HG02840 (cell line): ENCODE measurements at regions not wholly inside any gene's neighbourhood (a gene's known extent, or its start where the extent isn't known, plus 50 kb on each side); places are given as distances from the start of the nearest gene placed in this dataset.
"Not testable (repeated sequence)": the region's sequence is repeated elsewhere in the genome, so short reads cannot be mapped to it uniquely, and the experiment has no call there.

Experiments
- ATAC-seq: cut with Tn5 transposase; IDR thresholded peaks from one replicate; pipeline ENCODE4 v1.9.1; 2021; ENCODE audit warnings: mild to moderate bottlenecking, moderate library complexity, moderate number of reproducible peaks; ENCODE audit not compliant: unreplicated experiment, low FRiP score

DNA sequence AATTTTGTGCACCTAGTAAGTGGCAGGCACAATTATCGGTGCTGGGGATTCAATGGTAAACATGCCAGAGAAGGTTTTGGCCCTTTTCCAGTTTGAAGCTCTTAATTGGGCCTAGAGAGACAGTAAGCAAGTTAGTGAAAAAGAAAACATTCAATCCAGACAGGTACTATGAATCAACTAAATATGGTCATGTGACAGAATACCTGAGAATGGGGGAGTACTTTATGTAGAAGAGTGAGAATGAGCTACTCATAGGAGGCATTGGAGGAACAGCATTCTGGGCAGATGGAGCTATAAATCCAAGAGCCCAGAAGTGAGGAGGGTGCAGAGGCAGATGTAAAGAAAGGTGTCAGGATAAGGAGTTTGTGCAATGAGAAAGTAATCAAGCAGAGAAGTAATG is 1017.9 kb downstream of the ADGRL2 start:
- no peak for ATAC-seq

DNA sequence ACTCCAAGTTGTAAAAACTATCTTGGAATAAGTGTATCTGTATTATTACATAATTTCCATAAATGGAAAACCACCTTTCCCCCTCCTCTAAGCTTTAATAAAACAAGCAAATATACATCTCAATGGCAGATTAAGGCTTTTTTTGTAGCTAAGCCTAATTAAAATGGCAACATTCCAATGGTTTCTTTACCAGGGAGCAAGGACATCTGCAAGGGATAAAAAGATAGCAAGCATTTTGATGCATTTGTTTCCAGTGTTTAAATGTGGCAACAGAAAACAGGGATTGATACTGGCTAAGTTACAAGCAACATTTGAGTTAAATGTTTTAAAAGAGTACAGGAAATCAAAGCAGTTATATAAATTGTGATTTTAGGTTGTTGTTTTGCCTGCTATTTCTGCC is 1012.7 kb downstream of the ADGRL2 start:
- no peak for ATAC-seq

DNA sequence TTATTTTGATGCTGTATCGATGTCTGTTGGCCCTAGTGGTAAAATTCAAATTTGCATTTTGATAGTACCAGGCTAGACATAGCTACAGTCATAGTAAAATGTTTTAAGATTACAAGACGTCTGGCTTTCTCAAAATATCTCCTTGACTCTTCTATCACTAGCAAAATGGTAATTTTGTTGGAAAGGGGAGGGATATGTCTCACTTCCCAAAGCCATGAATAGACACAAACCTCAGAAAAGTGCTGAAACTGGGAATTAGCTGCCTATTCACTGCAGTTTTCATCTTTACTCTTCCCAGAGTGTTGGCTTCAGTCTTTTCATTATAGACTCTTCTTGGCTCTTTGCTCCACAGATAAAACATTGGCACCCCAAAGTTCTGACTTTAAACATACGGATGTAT is 1009.9 kb downstream of the ADGRL2 start:
- no peak for ATAC-seq

DNA sequence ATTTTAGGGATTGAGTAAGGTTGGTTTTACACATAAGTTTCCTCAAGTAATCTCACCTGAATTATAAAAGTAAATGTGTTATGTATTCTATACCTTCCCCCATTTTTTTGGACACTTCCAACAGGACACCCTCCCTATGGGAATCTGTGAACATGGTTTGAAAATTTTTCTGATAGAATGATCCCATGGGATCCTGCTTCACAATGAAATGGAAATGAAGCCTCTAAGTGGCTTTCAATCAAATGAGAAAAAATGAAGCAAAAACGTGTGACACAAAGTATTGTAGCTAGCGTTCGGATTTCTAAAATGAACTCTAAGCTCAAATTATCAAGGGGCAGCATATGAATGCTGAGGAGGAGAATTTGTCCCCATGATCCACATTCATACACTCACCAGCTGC is 1006.8 kb downstream of the ADGRL2 start:
- no peak for ATAC-seq

DNA sequence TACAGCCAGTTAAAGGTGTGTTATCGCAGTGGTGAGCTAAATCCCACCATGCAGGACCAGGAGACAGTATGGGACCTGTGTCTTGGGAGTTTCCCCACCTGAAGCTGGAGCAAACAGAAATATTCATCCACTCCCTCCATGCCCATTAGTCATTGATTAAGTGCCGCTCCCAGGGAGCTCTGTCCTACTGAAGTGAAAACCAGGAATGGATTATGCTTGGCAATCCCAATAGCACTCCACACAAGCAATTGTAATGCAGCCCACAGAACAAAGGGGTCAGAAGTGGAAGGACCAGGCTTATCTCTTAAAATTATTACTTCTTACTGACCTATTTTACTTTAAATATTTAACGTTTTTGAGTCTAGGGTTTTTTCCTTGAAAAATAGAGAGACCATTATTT is 1005.4 kb downstream of the ADGRL2 start:
- no peak for ATAC-seq

DNA sequence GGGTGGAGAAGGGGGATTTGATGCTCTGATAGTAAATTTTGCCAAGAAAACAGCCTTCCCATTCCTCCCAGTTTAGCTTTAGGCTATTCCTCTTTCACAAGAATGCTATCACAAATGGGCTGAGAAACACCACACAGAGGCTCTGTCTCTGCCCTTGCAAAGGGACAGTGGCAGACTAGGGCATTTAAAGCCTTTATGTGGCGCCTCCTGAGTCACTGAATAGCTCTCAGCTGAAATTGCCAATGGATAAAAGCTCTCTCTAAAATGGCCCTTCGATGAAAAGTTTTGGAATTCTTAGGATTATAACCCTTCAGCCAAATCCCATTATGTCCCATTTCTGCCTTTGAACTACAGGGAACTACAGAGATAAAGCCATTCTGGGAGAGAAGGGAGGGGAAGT is 1000.4 kb downstream of the ADGRL2 start:
- no peak for ATAC-seq

DNA sequence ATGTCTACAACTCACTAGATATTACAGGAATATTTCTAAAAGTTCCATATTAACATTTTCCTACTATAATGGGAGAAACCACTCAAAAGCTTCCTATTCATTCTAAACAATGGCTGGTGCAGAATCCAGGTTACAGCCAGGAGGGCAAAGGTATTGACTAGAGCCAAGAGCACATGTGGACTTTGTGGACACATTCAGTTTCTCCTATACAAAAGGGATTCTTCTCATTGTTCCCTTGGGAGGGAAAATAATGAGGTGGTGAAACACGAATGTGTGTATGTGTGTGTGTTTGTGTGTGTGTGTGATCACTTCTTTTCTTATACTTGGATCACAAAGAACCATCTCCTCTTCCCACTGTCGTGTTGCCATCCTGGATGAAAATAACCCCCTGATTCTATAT is 1000.0 kb downstream of the ADGRL2 start:
- no peak for ATAC-seq

DNA sequence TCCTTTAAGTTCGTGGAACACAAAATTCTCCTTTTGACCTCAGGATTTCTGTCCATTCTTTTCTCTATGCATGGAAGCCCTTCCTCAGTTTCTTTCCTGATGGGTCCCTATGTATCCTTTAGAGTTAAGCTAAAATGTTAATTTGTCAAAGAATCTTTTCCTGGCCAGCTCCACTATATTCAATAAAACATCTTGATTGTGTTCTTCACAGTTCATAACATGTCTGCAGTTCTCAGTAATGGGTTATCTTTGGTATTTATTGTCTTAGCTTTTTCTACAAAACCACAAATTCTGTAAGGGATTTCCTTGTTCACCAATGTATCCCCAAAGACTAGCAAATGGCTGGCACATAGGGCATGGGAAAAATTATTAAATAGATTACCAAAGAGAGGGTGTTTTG is 998.5 kb downstream of the ADGRL2 start:
- no peak for ATAC-seq

DNA sequence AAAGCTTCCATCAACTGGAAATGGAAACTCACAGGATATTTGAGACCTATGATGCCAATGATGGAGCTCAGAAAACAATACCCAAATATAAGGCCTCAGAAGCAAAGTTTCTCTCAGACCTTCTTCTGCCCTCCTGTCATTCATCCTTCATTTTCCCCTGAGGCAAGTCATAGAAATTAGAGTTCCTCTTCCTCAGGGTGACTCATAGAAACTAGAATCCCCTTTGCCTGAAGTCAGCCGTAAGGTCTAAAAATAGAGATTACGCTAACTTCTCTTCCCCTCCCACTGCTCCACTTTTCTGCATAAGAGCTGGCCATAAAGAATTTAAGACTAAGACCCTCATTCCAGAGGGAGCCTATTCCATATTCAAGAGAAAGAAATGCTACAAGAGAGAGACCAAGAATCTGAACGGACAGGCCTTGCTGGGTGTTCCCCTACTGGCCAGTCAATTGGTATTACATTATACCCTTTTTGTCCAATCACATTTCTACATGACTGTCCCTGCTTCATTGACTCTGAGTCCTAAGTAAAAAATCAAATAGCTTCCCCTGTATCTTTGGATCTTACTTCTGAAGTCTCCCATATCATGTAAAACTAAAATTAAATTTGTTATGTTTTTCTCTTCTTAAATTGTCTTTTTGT is 994.9 kb downstream of the ADGRL2 start:
- ATAC-seq = no peak

DNA sequence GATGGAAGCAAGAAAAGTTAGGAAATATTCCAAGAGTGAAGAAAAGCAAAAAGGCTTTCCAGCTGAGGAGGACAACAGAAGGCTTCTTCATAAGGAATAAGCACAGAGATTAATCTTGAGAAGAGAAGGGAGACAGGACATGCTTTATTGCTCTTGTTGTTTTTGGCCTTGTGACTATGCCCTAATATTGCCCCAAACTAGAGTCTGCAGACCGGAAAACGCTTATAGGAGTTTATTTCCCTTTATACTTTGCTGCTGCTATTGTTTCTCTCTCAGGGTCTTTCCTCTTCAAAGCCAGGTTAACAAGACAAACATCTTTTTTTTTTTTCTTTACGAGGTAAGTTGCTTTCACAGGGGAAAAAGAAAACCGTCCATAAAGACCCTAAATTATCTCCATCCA is 991.4 kb downstream of the ADGRL2 start:
- ATAC-seq = no peak

DNA sequence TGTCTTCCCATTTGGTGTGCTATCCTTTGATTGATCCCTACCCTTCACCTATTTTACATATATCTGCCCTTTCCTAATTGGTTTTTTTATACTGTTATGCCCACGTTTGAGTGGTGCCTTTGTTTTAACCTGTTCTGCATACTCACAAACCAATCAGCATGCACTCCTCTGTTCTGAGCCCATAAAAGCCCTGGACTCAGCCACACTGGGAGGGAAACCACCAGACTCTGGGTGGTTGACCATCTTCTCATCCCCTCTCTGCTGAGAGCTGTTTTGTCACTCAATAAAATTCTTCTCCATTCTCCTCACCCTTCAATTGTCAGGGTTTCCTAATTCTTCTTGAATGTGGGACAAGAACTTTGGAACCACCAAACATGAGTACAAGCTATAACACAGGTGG is 989.8 kb downstream of the ADGRL2 start:
- ATAC-seq = no peak

DNA sequence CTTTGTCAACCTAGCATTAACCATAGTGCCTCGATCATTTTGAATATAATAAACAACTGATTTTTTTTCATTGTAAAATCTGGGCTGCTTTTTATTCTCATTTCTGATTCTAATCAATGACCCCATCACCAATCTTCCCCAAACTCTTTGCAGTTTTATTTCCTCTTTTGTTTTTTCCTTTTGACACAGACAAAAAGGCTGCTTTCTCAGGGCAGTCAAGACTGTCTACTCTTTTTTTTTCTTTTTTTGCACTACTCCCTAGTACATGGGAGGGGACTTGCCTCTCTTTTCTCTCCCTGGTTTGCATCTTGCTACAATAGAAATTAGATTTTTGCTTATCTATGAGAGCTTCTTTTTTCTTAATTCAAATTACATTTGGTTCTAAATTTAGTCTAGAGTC is 987.9 kb downstream of the ADGRL2 start:
- no peak for ATAC-seq

DNA sequence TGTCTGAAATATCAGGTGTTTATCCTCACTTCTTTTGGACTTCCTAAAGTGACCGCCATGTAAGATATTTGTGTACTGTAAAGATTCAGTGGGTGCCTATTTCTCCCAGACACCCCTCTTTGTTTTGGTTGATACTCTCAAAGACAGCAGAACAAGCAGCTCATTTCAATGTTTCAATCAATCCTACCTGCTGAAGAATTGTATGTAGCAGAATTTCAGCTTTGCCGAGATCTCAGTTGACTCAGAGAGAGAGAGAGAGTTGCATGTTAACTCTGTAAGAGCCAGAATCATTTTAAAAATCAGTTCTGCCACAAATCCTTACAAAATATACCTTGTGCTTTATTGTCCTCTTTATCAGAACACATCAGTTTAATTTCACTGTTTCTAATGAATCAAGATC is 987.3 kb downstream of the ADGRL2 start:
- ATAC-seq = no peak

DNA sequence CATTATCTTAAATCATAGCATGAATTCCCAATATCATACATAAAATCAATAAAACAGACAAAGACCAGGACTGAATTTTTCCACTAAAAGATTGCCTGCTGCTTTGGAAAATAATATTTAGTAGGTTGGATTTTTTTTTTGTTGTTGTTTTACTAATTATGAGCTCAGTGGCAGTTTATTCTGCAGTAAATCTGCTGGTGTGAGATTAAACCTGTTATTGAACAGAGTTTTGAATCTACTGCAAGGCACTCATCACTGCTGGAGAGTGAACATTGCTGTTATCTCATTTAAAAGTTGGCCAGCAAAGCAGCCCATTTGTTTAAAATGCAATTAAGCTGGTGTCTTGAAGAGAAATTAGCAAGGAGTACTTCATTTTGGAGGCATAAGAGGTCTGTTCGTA is 986.1 kb downstream of the ADGRL2 start:
- no peak for ATAC-seq

DNA sequence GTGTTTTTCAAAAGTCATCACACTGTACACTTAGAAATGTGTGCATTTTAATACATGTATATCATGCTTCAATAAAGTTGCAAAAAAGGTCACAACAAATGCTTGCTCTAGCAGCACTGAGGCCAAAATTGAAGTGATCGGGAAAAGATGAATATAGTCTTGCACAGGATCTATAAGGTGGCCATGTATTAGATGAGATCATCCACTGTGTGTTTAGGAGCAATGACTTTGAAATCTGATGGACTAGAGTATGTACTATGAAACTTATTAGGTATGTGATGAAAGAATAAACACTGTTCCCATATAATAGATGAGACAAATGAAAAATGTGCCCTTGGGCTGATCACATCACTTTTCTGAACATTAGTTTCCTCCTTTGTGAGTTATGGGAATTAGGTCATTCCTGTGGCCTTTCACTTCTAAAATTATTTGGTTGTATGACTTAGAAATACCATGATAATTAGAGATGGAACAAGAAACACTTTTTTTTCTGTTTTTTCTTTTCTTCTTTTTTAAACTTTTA is 984.6 kb downstream of the ADGRL2 start:
- ATAC-seq = no peak

DNA sequence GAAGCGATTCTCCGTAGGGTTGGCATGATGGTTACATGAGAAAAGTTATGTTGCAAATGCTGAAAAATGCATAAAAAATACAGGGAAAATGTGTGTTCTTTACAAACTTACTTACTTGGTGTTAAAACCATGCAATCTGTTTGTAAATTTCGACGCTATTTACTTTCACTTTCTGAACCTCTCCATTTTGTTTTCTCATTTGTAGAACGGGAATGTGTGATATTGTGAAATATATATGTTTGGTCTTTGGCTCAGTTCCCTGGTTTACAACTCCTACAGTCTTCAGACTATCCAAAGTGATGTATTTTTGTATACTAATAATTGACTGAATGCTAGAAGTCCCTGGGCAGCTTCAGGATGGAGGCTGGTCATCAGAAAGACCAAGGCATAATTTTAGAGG is 982.3 kb downstream of the ADGRL2 start:
- no peak for ATAC-seq

DNA sequence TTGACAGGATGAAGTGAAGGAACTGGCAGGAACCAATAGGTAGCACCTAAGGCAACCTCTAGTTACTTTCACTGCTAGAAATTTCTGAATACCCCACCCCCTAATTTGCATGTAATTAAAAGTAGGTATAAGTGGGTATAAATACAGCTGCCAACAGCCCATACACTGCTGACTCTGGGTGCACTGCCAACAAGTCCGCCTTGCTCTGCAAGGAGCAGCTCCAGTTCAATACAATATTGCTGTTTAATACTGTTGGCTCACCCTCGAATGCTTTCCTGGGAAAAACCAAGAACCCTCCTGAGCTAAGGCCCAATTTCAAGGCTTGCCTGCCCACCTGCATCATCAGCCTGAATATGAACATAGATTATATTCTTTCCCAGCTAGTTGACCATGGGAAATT is 981.9 kb downstream of the ADGRL2 start:
- ATAC-seq = no peak

DNA sequence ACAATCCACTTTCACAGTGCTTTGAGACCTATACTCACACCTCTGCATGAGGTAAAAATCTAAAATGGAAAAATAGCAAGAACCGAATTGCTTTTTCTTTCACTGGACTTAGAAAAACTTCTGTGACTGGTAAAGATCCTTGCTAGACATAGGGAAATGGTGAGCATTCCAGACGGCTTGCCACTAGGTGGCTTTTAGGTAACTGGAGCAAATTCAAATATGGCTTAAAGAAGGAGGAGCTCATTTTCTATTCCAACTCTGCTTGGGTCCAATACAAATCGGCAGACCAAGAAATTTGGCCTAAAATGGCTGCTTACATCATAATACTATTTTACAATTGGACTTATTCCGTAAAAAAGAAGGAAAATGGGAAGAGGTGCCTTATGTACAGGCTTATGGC is 977.9 kb downstream of the ADGRL2 start:
- ATAC-seq = no peak

DNA sequence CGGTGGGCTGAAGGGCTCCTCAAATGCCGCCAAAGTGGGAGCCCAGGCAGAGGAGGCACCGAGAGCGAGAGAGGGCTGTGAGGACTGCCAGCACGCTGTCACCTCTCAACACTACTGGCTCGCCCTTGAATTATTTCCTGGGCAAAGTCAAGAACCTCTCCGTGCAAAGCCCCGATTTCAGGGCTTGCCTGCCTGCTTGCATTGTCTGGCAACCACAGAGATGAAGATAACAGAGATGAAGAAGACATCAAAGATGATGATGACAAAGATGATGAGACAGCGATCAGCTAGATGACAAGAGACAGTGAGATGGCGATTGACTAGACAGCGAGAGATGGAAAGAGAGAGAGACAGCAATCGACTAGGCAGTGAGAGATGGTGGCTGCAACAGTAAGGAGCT is 976.5 kb downstream of the ADGRL2 start:
- no peak for ATAC-seq

DNA sequence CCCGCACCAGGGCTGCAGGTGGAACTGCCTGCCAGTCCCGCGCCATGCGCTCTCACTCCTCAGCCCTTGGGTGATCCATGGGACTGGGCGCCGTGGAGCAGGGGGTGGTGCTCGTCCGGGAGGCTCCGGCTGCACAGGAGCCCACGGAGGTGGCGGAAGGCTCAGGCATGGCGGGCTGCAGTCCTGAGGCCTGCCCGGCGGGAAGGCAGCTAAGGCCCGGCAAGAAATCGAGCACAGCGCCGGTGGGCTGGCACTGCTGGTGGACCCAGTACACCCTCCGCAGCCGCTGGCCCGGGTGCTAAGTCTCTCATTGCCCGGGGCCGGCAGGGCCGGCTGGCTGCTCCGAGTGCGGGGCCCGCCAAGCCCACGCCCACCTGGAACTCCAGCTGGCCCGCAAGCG is 976.0 kb downstream of the ADGRL2 start:
- not testable (repeated sequence) for ATAC-seq

DNA sequence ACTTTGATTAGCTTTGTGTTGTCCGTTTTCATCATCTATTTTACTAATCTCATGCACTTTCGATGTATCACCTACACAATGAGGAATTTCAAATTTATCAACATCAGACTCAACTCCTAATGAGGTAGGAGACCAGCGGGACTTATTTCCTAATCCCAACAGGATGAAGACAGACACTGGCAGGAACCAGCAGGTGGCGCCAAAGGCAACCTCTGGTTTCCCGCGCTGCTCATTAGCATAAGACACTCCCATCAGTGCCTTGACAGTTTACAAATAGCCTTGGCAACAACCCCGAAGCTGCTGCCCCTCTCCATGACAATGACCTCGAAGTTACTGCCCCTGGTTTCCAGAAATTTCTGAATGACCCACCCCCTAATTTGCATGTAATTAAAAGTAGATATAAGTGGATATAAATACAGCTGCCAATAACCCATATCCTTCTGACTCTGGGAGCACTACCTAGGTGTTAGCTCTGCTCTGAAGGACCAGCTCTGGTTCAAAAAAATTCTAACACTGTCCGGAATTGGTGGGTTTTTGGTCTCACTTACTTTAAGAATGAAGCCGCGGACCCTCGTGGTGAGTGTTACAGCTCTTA is 974.8 kb downstream of the ADGRL2 start:
- ATAC-seq = no peak

DNA sequence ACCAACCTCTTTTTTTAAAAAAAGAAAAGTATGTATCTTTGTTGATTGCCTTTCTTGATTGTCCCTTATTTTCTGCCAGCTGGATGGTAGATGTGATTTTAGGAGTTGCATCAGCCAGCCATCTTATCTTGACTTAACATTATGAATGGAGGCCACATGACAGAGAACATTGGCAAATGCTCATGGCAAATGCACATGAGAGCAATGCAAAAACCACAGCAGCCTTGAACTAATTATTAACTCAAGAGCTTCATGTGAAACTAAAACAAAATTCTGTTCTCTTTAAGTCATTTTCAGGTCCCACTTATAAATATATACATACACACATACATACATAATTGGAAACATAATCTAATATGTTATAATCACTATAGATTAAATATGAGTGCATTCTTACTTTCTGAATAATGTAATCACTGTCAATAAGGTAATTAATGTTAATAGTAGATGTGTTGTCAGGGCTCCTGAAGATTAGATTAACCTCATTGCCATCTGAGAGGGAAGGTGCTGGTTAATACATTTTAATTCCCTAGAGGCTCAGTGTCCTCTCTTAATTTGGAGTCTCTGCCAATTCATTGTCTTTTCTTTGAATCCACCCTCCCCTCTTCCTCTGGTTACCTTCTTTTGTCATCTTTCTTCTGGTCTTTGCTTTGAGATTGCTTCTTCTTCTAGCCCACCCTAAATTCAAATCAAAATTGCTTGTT is 962.2 kb downstream of the ADGRL2 start:
- no peak for ATAC-seq
